ENCODE measurements at regions not wholly inside any gene's neighbourhood (a gene's known extent, or its start where the extent isn't known, plus 50 kb on each side); places are given as distances from the start of the nearest gene placed in this dataset.
"Not testable (repeated sequence)": the region's sequence is repeated elsewhere in the genome, so short reads cannot be mapped to it uniquely, and the experiment has no call there.

DNA sequence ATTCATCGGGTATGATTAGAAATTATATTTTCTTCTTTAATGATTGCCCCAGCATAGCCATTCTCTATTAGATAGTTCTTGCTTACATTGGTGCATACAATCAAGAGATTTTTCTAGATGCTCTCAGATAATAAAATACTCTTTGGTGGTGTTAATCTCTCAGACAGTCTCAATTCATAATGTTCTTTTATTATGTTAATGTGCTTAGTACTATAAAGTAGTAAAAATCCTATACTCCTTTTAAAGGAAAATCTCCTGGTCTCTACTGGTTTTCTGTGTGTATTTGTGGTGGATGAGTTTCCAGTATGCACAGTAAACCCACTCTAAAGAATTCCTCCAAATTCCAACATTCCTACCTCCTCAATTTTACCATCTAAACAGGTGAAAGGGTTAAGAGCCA, 203.5 kb downstream of the FAT4 start:
- DNase-seq: no peak

DNA sequence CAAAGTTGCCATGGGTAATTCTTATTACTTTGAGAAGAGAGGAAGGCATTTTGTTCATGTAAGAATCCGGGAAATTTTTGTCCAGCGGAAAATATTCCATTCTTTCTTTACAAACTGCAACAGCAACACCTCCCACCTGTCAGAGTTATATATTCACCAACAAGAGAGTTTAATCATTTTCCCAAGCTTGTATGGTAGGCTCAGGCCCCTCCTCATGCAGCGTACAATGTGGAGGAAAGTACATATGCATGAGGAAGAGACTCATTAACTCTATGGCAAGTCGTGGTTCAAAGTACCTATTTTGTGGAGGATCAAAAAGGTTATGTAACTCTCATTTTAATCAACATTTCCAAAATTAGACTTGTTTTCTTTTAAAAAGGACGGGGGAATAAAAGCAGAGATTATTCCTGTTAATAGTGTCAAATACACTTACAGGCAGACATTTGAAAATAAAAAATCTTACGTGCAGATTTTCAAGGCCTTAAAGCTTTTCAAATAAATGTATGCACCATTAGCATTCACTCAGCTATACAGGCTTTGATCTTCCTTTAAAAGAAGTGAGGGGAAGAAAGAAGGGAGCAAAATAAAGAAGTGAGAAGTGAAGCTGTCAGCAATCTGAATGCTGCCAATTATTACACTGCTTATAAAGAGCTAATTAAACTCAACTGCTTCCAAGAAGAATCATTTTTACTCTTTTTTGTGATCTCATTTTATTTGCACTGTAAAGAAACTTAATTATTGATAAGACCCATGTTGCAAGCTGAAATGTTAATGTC, 204.8 kb downstream of the FAT4 start:
- DNase-seq: no peak

DNA sequence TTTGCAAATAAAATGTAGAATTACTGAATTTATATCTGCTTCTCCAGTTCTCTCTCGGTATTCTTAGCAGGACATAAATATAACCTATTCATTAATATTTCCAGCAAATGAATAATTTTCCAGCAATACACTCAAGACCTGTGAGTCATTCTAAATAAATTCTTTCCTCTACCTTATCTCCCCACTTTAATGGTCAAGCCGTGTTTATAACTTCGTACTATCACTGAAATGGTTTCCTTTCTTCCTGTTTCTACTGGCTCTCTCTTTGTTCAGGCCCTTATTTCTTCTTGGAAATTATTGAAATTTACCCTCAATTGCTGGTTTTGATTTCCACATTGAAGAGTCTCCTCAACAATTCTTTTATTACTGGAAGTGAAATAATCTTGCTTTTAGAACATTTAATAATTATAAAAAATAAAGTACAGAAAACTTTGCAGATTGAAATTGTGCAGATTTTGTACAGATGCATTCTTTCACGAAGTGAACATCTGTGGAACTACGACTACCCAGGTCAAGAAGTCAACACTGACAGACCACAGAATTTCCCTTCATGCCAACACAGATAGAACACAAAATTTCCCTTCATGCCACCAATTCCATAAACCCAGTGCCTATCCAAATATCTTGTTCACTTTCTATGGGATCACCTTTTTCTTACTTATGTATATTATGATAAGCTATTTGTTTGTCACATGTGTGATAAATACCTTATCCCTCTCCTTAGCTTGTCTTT, 205.7 kb downstream of the FAT4 start:
- DNase-seq: no peak

DNA sequence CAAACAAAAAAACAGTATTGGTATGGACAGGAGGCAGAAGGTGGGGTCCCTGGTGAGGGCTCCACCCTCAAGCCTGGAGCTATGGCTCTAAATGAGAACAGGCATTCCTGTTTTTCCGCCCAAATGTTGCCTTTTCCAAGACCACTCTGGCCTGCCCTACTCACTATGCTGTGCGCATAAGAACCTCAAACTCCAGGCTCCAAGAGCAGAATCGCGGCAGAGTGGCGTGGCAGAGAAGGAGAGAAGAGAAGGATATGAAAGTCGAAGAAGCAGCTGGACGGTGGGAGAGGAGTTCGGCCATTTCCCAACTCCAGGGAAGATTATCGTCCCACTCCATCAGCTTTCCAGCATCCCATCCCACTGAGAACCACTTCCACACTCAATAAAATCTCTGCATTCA, 207.8 kb downstream of the FAT4 start:
- DNase-seq: no peak

DNA sequence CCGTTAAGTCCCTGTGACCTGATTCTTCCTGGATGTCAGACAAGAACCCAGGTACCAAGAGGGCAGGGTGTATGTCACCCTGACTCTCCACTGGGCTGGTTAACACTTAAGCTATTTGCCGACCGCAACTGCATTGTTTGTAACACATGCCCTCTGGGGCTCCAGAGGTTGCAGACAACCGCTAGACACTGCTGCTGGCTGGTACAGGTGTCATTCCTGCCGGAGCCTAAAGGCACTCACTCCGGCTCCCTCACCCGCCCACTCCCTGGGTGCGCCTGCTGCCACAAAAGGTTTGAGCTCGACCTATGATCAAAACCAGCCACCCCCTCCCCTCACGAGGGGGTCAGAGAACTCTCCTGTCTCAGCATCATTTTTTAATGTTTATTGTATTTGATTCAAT, 208.2 kb downstream of the FAT4 start:
- no peak for DNase-seq

DNA sequence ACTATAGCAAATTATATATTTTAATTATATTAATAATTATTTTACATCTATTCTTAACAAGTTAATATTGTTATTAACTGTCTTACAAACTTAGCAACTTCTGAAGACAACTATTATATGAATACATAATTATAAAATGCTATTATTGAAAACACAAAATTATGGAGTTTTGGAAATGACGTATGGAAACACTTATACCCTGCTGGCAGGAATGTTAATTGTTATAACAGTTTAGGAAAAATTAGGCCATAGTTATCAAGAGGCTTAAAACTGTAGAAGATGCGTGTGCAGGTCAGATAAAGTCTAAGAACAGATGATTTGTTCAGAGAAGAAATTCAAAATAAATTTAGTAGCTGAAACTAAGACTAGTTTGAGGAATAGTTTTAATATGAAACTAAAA, 211.7 kb downstream of the FAT4 start:
- no peak for DNase-seq

DNA sequence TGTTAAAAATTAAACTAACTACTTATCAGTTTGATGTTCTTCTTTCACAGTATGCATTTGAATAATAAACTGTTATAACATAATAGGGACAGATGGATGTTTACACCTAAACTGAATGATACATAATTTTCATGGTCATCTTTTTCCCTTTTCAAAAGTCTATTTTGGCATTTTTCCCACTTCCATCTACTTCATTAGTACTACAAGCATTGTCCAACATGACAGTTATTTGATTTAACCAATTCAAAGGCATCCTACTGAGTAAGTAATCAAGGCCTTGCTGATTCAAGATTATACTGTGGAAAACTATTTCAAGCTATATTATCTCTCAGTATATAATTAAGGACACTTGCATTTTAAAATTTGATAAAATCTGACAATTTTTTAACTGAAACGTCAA, 212.9 kb downstream of the FAT4 start:
- no peak for DNase-seq

DNA sequence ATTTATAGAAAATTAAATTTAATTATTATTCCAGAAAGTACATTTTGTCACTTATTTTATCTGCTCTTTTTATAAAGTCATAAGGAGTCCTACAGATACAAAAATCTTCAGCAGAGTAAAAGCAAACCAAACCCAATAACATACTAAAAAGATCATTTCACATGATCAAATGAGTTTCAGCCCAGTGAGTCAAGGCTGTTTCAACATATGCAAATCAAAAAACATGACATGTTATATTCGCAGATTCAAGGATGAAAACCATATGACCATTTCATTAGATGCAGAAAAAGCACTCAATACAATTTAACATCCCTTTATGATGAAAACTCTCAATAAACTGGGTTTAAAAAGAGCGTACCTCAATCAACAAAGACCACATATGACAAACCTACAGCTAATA, 214.3 kb downstream of the FAT4 start:
- DNase-seq: no peak

DNA sequence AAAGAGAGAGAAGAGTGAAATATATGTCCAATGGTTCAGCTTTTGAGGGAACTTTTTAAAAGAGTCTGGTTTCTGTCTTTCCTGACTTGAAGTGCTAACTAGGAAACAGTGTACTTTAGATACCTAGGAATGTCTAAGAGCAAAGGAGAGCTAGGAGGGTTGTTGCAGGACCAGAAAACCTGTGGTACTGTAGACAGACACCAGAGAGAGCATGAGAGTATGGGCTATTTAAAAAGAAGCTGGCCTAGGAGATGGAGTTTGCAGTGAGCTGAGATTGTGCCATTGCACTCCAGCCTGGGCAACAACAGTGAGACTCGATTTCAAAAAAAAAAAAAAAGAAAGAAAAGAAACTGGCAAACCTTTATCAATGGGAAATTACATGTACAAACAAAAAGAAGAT, 223.9 kb downstream of the FAT4 start:
- no peak for DNase-seq

DNA sequence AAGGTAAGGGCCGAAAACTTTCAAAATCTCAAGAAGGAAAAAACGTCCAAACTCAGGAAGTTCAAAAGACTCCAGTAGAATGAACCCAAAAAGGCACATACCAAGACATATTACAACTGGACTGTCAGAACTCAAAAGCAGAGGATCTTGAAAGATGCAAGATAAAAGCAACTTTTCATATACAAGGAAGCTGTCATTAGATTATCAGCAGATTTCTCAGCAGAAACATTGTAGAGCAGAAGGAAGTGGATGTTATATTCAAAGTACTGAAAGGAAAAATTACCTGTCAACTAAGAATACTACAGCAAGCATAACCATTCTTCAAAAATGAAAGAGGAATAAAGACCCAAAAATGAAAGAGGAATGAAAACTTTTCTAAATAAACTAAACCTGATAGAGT, 224.9 kb downstream of the FAT4 start:
- DNase-seq: no peak

DNA sequence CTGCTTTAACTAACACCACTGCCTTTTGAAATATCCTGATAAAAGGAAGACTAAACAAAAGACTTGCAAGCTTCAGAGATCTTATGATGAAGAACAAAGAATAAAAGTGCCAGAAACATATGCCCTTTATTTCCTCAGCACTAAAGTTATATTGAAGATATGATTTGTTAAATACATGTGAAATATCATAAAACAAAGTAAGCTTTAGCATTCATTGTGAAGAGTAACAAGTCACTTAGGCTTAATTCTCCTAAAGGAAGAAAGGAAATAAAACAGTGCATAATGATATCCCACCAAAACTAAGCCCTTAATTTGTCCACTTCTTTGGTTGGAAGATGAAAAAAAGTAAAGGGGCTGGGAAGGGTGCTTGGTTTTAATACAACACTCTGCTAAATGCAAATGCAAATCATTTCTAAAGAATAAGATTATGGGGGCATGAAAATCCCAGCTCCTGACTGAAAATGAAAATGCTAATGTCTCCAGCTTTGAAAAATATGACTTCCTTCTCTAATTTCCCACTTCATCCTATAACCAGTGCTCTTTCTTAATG, 227.2 kb downstream of the FAT4 start:
- no peak for DNase-seq

DNA sequence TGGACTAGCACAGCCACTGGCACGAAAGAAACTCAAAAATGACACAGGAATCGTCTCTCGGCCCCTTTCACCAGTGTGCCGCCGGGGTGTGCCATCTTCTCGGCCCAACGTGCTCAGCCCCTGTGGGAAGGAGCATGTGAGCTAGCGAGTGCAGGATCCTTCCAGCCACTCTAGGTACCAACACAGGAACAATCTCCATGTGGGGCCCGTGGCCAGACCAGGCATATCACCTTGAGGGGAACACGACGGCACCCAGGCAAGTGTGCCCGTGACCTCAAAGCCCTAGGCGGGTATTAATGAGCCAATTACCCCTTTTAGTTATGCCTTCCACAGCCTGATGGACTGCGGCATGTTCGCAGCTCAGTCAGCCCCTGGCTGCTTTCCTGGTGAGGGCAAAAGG, 231.5 kb downstream of the FAT4 start:
- no peak for DNase-seq

DNA sequence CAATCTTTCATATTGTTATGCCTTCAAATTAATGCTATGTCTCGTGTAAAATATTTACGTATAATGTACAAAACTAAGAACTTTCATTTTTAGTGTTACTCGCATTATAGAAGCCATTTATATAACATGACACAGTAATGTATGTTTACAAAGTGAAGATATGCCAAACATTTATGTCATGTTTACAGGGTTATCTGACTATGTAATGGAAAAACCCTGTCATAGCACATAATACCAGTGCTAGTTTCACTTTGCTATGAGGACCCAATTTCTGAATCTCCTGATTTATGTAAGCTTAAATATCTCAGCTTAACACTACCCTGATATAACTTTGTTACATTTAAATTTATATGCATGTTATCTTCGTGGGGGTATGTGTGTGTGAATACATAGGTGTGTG, 233.1 kb downstream of the FAT4 start:
- no peak for DNase-seq

DNA sequence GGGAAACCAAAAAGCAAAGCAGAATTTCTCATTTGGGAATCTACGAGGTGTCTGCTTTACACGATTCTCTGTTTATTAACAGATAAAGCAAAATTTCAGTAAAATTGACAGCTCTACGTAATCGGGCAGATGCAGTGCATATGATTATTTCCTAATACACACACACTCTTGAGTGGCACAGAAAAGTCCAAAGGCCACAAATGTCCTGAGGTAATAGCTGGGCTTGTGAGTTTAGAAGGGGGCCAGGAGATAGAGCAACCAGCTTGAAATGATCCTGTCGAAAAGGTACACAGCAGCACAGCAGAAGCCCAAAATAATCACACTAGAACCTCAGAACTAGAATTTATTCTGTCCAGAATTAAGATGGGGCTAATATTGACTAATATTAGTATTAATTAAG, 236.0 kb downstream of the FAT4 start:
- DNase-seq: no peak

DNA sequence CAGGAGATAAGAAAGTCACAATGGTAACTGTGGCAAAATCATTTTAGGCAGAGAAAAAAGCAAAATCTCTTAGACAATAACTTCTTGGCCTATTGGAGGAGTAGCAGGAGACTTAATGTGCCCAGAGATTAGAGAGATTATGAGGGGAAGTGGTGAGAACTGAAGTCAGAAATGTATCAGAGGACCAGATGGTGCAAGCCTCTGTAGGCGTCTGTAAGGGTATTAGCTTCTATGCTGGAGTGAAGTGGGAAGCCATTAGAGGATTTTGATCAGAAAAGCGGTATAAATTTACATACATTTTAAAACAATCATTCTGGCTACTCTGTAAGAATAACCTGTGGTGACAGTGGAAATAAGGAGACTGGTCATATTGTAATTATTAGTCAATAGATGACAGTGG, 236.7 kb downstream of the FAT4 start:
- DNase-seq: no peak

DNA sequence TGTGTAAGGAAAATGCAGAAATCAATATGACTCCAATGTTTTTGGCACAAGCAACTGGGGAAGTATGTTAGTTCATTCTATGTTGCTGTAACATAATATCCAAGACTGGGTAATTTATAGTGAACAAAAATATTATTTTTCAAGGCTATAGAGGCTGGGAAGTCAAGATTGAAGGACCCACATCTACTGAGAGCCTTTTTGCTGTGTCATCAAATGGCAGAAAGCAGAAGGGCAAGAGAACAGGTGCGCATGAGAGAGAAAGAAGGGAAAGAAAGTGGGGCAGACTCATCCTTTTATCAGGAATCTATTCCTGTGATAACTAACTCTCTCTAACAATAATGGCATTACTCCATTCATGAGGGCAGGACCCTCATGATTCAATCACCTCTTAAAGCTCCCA, 237.2 kb downstream of the FAT4 start:
- no peak for DNase-seq

DNA sequence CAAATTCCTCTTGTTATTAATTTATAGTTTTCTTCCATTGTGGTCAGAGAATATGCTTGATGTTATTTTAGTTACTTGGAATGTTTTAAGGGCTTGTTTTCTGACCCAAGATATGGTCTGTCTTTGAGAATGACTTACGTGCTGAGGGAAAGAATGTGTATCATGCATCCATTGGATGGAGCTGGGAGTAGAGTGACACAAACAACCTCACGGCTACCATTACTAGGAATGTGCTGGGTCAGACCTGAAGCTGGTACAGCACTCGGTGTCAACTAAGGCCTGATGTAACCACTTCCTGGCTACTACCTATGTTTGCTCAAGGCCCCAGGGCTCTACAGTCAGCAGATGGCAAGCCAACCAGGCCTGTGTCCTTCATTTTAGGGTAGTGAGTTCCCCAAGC, 257.8 kb downstream of the FAT4 start:
- DNase-seq: no peak

DNA sequence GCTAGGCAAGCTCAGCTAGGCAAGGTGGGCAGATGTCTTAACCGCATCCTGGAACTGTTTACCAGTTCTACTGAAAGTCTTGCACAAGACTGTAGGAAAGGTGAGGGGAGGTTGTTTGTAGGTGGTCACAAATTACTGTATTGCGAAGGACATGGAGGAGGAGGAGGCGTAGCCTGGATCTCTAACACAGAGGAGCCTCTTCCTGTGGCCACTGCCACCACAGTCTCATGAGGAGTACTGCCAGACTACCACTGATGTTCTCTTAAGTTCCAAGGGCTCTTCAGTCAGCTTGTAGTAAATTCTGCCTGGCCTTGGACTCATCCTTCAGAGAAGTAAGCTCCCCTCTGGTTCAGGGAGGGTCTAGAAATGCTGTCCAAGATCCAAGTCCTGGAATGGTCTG, 258.6 kb downstream of the FAT4 start:
- no peak for DNase-seq

DNA sequence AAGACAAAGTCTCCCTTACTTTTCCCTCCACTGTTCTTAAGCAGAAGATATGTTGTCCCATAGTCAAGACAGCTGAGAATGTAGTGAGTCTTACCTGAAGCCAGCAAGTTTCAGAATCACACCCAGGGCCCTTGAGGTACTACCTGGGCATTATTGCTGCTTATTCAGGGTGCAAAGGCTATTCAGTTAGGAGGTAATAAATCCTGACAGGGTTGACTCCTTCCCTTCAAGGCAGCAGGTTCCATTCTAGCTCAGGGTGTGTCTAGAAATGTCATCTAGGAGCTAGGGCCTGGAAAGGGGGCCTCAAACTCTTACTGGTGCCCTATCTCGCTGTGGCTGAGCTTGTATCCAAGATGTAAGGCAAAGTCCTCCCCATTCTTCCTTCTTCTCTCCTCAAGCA, 259.0 kb downstream of the FAT4 start:
- no peak for DNase-seq

DNA sequence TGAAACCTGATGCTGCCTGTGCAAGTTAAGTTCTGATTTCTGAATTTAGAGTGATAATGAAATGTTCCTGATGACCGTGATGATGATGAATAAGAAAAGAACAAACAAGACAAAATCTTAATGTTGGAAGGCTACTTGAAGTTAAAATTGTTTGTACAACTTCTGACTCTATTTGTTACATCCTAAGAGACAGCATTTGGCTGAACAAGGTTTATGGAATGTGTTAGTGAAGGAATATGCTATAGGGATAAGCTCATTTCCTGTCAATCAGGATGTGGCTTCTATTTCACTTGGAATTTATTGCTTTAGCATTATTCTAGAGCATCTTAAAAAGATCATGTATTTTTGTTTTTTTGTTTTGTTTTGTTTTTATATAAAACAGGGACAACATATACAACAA, 267.5 kb downstream of the FAT4 start:
- DNase-seq: no peak

DNA sequence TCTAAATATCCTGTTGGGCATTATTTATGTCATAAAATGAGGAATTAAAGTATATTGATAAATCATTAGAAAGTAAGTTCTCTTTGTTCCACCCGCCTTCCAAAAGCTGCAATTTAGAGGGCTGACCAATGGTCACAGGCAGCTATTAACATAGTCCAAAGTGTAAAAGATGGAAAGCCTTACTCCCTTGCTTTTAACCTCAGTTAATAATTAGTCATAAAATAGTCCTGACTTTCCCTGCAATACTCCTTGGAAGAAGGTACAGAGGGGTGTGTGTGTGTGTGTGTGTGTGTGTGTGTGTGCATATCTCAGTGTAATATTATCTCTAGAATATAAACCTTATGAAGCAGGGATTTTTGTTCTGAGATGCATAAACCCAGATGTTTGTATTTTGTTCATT, 275.4 kb downstream of the FAT4 start:
- no peak for DNase-seq

DNA sequence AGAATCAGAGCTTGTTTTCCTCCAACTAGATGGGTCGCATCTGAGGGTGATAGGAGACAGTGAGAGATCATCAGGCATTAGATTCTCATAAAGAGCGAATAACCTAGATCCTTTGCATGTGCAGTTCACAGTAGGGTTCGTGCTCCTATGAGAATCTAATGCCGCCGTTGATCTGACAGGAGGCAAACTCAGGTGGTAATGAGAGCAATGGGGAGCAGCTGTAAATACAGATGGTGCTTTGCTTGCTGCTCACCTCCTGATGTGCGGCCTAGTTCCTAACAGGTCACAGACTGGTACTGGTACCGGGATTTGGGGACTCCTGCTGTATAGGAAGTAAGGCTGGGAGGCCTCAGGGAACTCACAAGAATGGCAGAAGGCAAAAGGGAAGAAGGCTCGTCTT, 276.5 kb downstream of the FAT4 start:
- DNase-seq: no peak

DNA sequence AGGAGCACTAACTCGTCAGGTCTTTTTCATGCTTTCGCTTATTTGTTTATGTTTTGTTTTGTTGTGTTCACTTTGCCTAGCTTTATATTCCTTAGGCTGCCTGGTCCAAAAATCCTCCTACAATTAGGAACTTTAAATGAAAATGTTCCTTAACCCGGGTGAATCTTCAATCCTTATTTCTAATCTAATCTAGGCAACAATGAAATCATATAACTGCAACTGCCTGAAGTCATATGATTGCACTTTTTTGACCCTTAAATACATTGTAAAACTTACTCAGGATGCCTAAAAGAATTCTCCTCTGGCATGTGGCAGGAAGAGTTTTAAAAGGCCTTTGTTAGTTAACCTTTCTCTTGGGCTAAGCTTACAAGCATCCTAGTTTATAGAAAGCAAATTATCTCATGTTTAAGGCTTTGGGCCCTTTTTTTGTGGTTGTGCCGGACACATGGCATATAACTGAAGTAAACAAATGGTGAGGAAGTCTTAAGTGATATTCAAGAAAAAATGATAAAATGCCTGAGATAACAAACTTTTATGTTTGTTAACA, 279.4 kb downstream of the FAT4 start:
- DNase-seq: no peak

DNA sequence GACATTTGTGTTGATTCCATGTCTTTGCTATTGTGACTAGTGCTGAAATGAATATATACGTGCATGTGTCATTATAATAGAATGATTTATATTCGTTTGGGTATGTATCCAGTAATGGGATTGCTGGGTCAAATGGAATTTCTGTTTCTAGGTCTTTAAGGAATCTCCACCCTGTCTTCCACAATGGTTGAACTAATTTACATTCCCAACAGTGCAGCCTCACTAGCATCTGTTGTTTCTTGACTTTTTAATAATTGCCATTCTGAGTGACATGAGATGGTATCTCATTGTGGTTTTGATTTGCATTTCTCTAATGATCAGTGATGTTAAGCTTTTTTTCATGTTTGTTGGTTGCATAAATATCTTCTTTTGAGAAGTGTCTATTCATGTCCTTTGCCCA, 291.2 kb downstream of the FAT4 start:
- not testable (repeated sequence) for DNase-seq
